ENCODE measurements at regions not wholly inside any gene's neighbourhood (a gene's known extent, or its start where the extent isn't known, plus 50 kb on each side); places are given as distances from the start of the nearest gene placed in this dataset.

- H3K9me3 ChIP-seq = no peaks in the 10 kb centered on the region
Observed at GRCh38 chr4:163264934-163265333, 67.5 kb downstream of the NPY1R start.

GRCh38 chr4:163263606-163264005, 68.8 kb downstream of the NPY1R start:
- Histone ChIP-seq H3K4me1 (no peaks in the 10 kb centered on the region), H3K27ac (no peak overlapping the region), H3K9me3 (no peaks in the 10 kb centered on the region), H3K36me3 (no peaks in the 10 kb centered on the region), H3K27me3 (no peaks in the 10 kb centered on the region), H3K4me3 (no peak overlapping the region)
- intact Hi-C loops (cut with DNase I; ENCODE audit: low total_unique reads) = no loop called here
- DNase-seq (ENCODE audit: low spot score in 2 of 2) = no peak
- TF ChIP-seq CTCF (IDR thresholded peaks at IDR 0.05) (no peak), POLR2A (IDR thresholded peaks at IDR 0.05) (no peak), POLR2AphosphoS5 (IDR thresholded peaks at IDR 0.05) (no peak)

More at GRCh38 chr4:163264934-163265333, 67.5 kb downstream of the NPY1R start:
- H3K4me1 ChIP-seq = no peaks in the 10 kb centered on the region
- intact Hi-C loops (cut with DNase I; ENCODE audit: low total_unique reads) = no loop called here
- H3K27ac ChIP-seq = no peak overlapping the region
- no peak for TF ChIP-seq CTCF (IDR thresholded peaks at IDR 0.05)
- no peak for TF ChIP-seq POLR2A (IDR thresholded peaks at IDR 0.05)
- TF ChIP-seq POLR2AphosphoS5 (IDR thresholded peaks at IDR 0.05) = no peak
- no peaks in the 10 kb centered on the region for H3K27me3 ChIP-seq
- no peak overlapping the region for H3K4me3 ChIP-seq
- DNase-seq (ENCODE audit: low spot score in 2 of 2) = no peak
- no peaks in the 10 kb centered on the region for H3K36me3 ChIP-seq

- H3K9me3 ChIP-seq = no peaks in the 10 kb centered on the region
- TF ChIP-seq POLR2AphosphoS5 (IDR thresholded peaks at IDR 0.05) (no peak), CTCF (IDR thresholded peaks at IDR 0.05) (no peak), POLR2A (IDR thresholded peaks at IDR 0.05) (no peak)
- intact Hi-C loops (cut with DNase I; ENCODE audit: low total_unique reads) = no loop called here
- H3K27ac ChIP-seq = no peak overlapping the region
- no peak for DNase-seq (ENCODE audit: low spot score in 2 of 2)
- H3K27me3 ChIP-seq = no peaks in the 10 kb centered on the region
- H3K36me3 ChIP-seq = no peaks in the 10 kb centered on the region
- H3K4me1 ChIP-seq = no peaks in the 10 kb centered on the region
- H3K4me3 ChIP-seq = no peak overlapping the region
Observed at GRCh38 chr4:163256680-163257343, 75.6 kb downstream of the NPY1R start.

GRCh38 chr4:163251204-163251603, 81.2 kb downstream of the NPY1R start:
- intact Hi-C loops (cut with DNase I; ENCODE audit: low total_unique reads) = no loop called here
- H3K36me3 ChIP-seq = no peaks in the 10 kb centered on the region
- H3K27me3 ChIP-seq = no peaks in the 10 kb centered on the region
- peaks cover 0 to 4% of the 10 kb centered on the region in 2 donors for H3K9me3 ChIP-seq
- no peak for DNase-seq (ENCODE audit: low spot score in 2 of 2)
- TF ChIP-seq POLR2AphosphoS5 (IDR thresholded peaks at IDR 0.05) (no peak), CTCF (IDR thresholded peaks at IDR 0.05) (no peak), POLR2A (IDR thresholded peaks at IDR 0.05) (no peak)
- no peaks in the 10 kb centered on the region for H3K4me1 ChIP-seq
- H3K27ac ChIP-seq = no peak overlapping the region
- no peak overlapping the region for H3K4me3 ChIP-seq

GRCh38 chr4:163249042-163249441, 82.4 kb upstream of the NAF1 start:
- no peak for TF ChIP-seq POLR2A (IDR thresholded peaks at IDR 0.05)
- TF ChIP-seq POLR2AphosphoS5 (IDR thresholded peaks at IDR 0.05) = no peak
- no peak for TF ChIP-seq CTCF (IDR thresholded peaks at IDR 0.05)
- no peak overlapping the region for H3K27ac ChIP-seq
- intact Hi-C loops (cut with DNase I; ENCODE audit: low total_unique reads) = no loop called here
- H3K4me3 ChIP-seq = no peak overlapping the region
- H3K36me3 ChIP-seq = no peaks in the 10 kb centered on the region
- DNase-seq (ENCODE audit: low spot score in 2 of 2) = no peak
- H3K9me3 ChIP-seq = peaks cover 0 to 4% of the 10 kb centered on the region in 2 donors
- no peaks in the 10 kb centered on the region for H3K4me1 ChIP-seq
- H3K27me3 ChIP-seq = no peaks in the 10 kb centered on the region

Data from breast epithelium (tissue), 4 donors.